A673 (cell line): ENCODE measurements at regions not wholly inside any gene's neighbourhood (a gene's known extent, or its start where the extent isn't known, plus 50 kb on each side); places are given as distances from the start of the nearest gene placed in this dataset.

ENCODE experiments used
- BruUV-seq: library from RNA; stranded (reverse); fragments of 400-500 nt; replicated peaks from 2 replicates; lab custom pipeline; 2021; lab: Mats Ljungman, UMichigan
- CTCF ChIA-PET: fragments of 300-600 bp; sonication (Branson Sonifier 250); formaldehyde crosslinking; loops from one replicate; lab custom pipeline; 2022; ENCODE audit warnings: antibody characterized with exemption; lab: Charles Lee
- POLR2A ChIA-PET: fragments of 300-600 bp; sonication (Branson Sonifier 250); formaldehyde crosslinking; loops from one replicate; lab custom pipeline; 2022; ENCODE audit warnings: antibody characterized with exemption; ENCODE audit not compliant: low non-redundant PET; lab: Charles Lee
- DNase-seq: peaks from one replicate; pipeline ENCODE4 v3.0.0-alpha.2; 2015; ENCODE audit warnings: low spot score
- H3K27ac ChIP-seq: fragments of 200-600 bp; sonication (generic); 2 replicates; pipeline ENCODE4 v1.5.1; 2016; ENCODE audit warnings: mixed run types, low read depth, mild to moderate bottlenecking, mixed read lengths, antibody characterized with exemption, low read length; ENCODE audit not compliant: poor library complexity, severe bottlenecking
- H3K27me3 ChIP-seq: fragments of 200-600 bp; sonication (generic); replicated peaks from 2 replicates; pipeline ENCODE4 v1.6.1; 2017; ENCODE audit warnings: mixed run types, low read depth, mild to moderate bottlenecking, mixed read lengths, antibody characterized with exemption, low read length; ENCODE audit not compliant: insufficient read depth, poor library complexity
- H3K36me3 ChIP-seq: fragments of 200-600 bp; sonication (generic); 2 replicates; pipeline ENCODE4 v1.6.1; 2016; ENCODE audit warnings: mixed run types, mild to moderate bottlenecking, mixed read lengths, antibody characterized with exemption, low read length; ENCODE audit not compliant: insufficient read depth, poor library complexity, severe bottlenecking
- H3K4me1 ChIP-seq: fragments of 200-600 bp; sonication (generic); 2 replicates; pipeline ENCODE4 v1.6.1; 2017; ENCODE audit warnings: mixed run types, mild to moderate bottlenecking, mixed read lengths, antibody characterized with exemption, low read length; ENCODE audit not compliant: insufficient read depth, poor library complexity, severe bottlenecking
- H3K4me3 ChIP-seq: fragments of 200-600 bp; sonication (generic); 2 replicates; pipeline ENCODE4 v1.5.1; 2016; ENCODE audit warnings: low read depth, mixed run types, mild to moderate bottlenecking, mixed read lengths, low read length; ENCODE audit not compliant: poor library complexity, severe bottlenecking
- H3K9me3 ChIP-seq: fragments of 200-600 bp; sonication (generic); 2 replicates; pipeline ENCODE4 v1.6.1; 2016; ENCODE audit warnings: mixed run types, low read depth, mild to moderate bottlenecking, mixed read lengths, antibody characterized with exemption, low read length; ENCODE audit not compliant: poor library complexity, severe bottlenecking
- EZH2 ChIP-seq: fragments of 200-600 bp; sonication (generic); IDR thresholded peaks from 2 replicates; pipeline ENCODE4 v1.6.1; 2017; ENCODE audit warnings: borderline replicate concordance, low read depth, mild to moderate bottlenecking, mixed read lengths, antibody characterized with exemption, low read length; ENCODE audit not compliant: poor library complexity, severe bottlenecking
- intact Hi-C: fragments of 100-400 bp; cut with micrococcal nuclease; formaldehyde crosslinking; loops from one replicate; pipeline ENCODE4 v1.10.0; 2022; ENCODE audit not compliant: unreplicated experiment
- TF ChIP-seq, protein P1 (sequence below): fragments of 300-800, 200-600 bp; sonication (generic); conservative IDR thresholded peaks from 2 replicates; pipeline ENCODE4 v1.5.1; 2017; ENCODE audit warnings: low read depth, mild to moderate bottlenecking, antibody characterized with exemption, low read length, moderate library complexity, mixed read lengths

DNA sequence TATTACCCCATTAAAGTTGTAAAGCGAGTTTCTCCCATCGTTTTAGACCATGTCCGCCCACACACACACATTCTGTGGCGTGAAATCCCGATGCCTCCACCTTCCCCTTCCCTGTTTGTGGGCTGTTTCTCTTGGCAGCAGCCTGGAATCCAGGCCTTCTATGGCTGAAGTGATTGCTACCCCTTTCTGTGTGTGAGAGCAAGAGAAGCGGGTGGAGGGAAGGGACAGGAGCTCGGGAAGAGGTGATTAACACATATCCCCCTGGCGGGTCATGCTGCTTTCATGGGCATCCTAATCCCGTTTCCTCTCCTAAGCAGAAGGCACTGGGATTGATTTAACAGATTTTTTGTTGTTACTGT, 283.8 kb upstream of the RGMA start:
- CTCF ChIA-PET, result no interaction called here
- no peaks in the 10 kb centered on the region for H3K27me3 ChIP-seq
- H3K4me1 ChIP-seq, result no peaks in the 10 kb centered on the region
- POLR2A ChIA-PET, result no interaction called here
- no TSS peak for BruUV-seq
- H3K9me3 ChIP-seq, result no peaks in the 10 kb centered on the region
- TF ChIP-seq, protein P1, sequence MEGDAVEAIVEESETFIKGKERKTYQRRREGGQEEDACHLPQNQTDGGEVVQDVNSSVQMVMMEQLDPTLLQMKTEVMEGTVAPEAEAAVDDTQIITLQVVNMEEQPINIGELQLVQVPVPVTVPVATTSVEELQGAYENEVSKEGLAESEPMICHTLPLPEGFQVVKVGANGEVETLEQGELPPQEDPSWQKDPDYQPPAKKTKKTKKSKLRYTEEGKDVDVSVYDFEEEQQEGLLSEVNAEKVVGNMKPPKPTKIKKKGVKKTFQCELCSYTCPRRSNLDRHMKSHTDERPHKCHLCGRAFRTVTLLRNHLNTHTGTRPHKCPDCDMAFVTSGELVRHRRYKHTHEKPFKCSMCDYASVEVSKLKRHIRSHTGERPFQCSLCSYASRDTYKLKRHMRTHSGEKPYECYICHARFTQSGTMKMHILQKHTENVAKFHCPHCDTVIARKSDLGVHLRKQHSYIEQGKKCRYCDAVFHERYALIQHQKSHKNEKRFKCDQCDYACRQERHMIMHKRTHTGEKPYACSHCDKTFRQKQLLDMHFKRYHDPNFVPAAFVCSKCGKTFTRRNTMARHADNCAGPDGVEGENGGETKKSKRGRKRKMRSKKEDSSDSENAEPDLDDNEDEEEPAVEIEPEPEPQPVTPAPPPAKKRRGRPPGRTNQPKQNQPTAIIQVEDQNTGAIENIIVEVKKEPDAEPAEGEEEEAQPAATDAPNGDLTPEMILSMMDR, result no peak
- no peak for TF ChIP-seq EZH2
- intact Hi-C loops, result no loop called here
- H3K36me3 ChIP-seq, result no peaks in the 10 kb centered on the region
- no peak overlapping the region for H3K27ac ChIP-seq
- no peak overlapping the region for H3K4me3 ChIP-seq
- DNase-seq, result no peak

DNA sequence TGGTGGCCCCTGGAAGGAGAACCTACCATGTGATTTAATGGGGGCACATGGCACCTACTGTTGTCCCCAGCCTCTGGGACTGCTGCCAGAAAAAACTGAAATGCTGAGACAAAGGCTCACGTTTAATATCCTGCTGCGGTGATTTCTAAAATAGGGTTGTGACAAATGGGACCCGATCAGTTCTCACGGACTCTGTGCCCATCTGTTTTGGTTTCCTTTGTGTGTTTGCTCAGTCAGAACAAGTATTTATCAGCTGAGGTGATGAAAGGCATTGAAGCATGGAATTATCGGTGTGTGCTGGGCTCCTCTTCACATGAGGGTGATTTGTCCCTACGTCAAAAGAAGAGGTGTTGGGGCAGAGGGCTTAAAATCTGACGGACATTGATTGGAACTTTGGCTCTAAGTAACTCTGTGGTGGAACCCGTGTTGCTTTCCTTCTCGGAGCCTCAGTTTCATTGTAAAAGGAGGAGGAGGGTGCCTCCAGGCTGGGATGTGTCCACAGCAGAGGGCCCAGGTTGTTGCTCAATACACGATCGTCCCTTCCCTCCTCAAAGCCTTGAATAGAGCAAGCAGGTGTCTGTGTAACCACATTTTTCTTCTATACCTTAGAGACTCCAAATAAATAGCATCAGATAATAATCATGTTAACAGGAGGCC, 283.3 kb upstream of the RGMA start:
- Histone ChIP-seq H3K4me1 (no peaks in the 10 kb centered on the region), H3K9me3 (no peaks in the 10 kb centered on the region), H3K27ac (no peak overlapping the region), H3K4me3 (no peak overlapping the region), H3K36me3 (no peaks in the 10 kb centered on the region), H3K27me3 (no peaks in the 10 kb centered on the region)
- POLR2A ChIA-PET, result no interaction called here
- CTCF ChIA-PET, result no interaction called here
- no peak for TF ChIP-seq EZH2
- TF ChIP-seq, protein P1, result no peak
- no TSS peak for BruUV-seq
- intact Hi-C loops, result no loop called here
- DNase-seq, result no peak

DNA sequence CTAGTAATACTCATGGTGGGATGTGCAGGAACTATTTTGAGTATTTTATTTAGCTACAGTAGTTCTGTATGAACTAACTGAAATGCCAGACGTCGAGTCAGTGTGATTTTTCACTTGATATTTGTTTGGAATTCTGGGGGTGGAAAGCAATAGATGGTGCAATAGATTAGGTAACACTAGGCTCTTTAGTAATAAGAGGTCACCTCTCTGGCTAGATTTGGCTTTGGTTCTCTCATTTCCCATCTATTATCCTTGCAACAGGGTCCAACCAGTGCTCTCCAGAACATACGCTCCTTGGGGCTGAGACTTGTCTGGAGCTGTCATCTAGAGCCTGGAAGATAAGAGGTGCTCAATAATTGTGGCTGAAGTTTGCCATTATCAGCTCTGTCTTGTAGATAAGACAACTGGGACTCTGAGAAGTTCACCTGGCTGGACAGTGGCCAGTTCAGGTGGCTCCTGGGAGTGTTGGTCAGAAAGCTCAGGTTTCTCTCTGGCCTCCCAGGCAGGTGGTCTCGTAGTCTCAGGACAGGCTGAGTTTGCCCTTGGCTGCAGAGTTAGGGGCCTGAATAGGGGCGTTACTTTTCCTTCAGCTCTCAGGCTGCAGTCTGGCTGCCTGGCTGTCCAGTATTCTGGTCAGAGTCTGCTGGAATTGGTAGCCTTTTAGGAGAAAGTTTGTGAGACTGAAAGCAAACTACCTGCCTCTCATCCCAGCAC, 277.5 kb upstream of the RGMA start:
- Histone ChIP-seq H3K36me3 (no peaks in the 10 kb centered on the region), H3K9me3 (no peaks in the 10 kb centered on the region), H3K27me3 (no peaks in the 10 kb centered on the region), H3K4me3 (no peak overlapping the region), H3K4me1 (no peaks in the 10 kb centered on the region), H3K27ac (no peak overlapping the region)
- DNase-seq, result no peak
- BruUV-seq, result no TSS peak
- ChIA-PET POLR2A (no interaction called here), CTCF (no interaction called here)
- TF ChIP-seq, protein P1, result no peak
- no peak for TF ChIP-seq EZH2
- intact Hi-C loops, result no loop called here
